ENCODE measurements at regions not wholly inside any gene's neighbourhood (a gene's known extent, or its start where the extent isn't known, plus 50 kb on each side); places are given as distances from the start of the nearest gene placed in this dataset.

GRCh38 chr1:81044708-81045107 is 756.0 kb upstream of the ADGRL2 start:
- TF ChIP-seq ZNF274 (IDR thresholded peaks at IDR 0.05; ENCODE audit: low read depth, low read length) (no peak), YY1 (IDR thresholded peaks at IDR 0.05; ENCODE audit: insufficient read depth, insufficient read length) (no peak), SUZ12 (IDR thresholded peaks at IDR 0.05; ENCODE audit: extremely low read depth, insufficient read depth, insufficient read length) (no peak)
- no peak for DNase-seq (ENCODE audit: low read depth, low spot score)
- no peak overlapping the region for H3K4me3 ChIP-seq (ENCODE audit: insufficient read length, low read depth)

GRCh38 chr1:81042225-81042624 is 758.5 kb upstream of the ADGRL2 start:
- DNase-seq (ENCODE audit: low read depth, low spot score), result no peak
- Histone ChIP-seq H3K4me1 (ENCODE audit: insufficient read depth, insufficient read length) (no peaks in the 10 kb centered on the region), H3K27me3 (ENCODE audit: insufficient read depth, insufficient read length) (no peaks in the 10 kb centered on the region), H3K36me3 (ENCODE audit: insufficient read depth, insufficient read length, low read length) (no peaks in the 10 kb centered on the region), H3K4me3 (ENCODE audit: insufficient read length, low read depth) (no peak overlapping the region), H3K9me3 (ENCODE audit: insufficient read depth, low read length) (no peaks in the 10 kb centered on the region), H3K9ac (ENCODE audit: insufficient read length, low read depth) (no peak overlapping the region)
- no peak for TF ChIP-seq SUZ12 (IDR thresholded peaks at IDR 0.05; ENCODE audit: extremely low read depth, insufficient read depth, insufficient read length)
- TF ChIP-seq ZNF274 (IDR thresholded peaks at IDR 0.05; ENCODE audit: low read depth, low read length), result no peak
- no peak for TF ChIP-seq YY1 (IDR thresholded peaks at IDR 0.05; ENCODE audit: insufficient read depth, insufficient read length)

More at GRCh38 chr1:81044708-81045107, 756.0 kb upstream of the ADGRL2 start:
- Histone ChIP-seq H3K4me1 (ENCODE audit: insufficient read depth, insufficient read length) (no peaks in the 10 kb centered on the region), H3K9me3 (ENCODE audit: insufficient read depth, low read length) (no peaks in the 10 kb centered on the region), H3K36me3 (ENCODE audit: insufficient read depth, insufficient read length, low read length) (no peaks in the 10 kb centered on the region), H3K9ac (ENCODE audit: insufficient read length, low read depth) (no peak overlapping the region), H3K27me3 (ENCODE audit: insufficient read depth, insufficient read length) (no peaks in the 10 kb centered on the region)

GRCh38 chr1:81034291-81034690 is 766.4 kb upstream of the ADGRL2 start:
- H3K27me3 ChIP-seq (ENCODE audit: insufficient read depth, insufficient read length), result no peaks in the 10 kb centered on the region
- no peaks in the 10 kb centered on the region for H3K36me3 ChIP-seq (ENCODE audit: insufficient read depth, insufficient read length, low read length)
- H3K4me1 ChIP-seq (ENCODE audit: insufficient read depth, insufficient read length), result no peaks in the 10 kb centered on the region
- TF ChIP-seq ZNF274 (IDR thresholded peaks at IDR 0.05; ENCODE audit: low read depth, low read length), result no peak
- no peak for TF ChIP-seq SUZ12 (IDR thresholded peaks at IDR 0.05; ENCODE audit: extremely low read depth, insufficient read depth, insufficient read length)
- TF ChIP-seq YY1 (IDR thresholded peaks at IDR 0.05; ENCODE audit: insufficient read depth, insufficient read length), result no peak
- no peaks in the 10 kb centered on the region; the same call in 1 of the 2 replicates for H3K9me3 ChIP-seq (ENCODE audit: insufficient read depth, low read length)
- H3K9ac ChIP-seq (ENCODE audit: insufficient read length, low read depth), result no peak overlapping the region
- H3K4me3 ChIP-seq (ENCODE audit: insufficient read length, low read depth), result no peak overlapping the region
- no peak for DNase-seq (ENCODE audit: low read depth, low spot score)

GRCh38 chr1:81032973-81033425 is 767.7 kb upstream of the ADGRL2 start:
- Histone ChIP-seq H3K27me3 (ENCODE audit: insufficient read depth, insufficient read length) (no peaks in the 10 kb centered on the region), H3K9ac (ENCODE audit: insufficient read length, low read depth) (no peak overlapping the region), H3K36me3 (ENCODE audit: insufficient read depth, insufficient read length, low read length) (no peaks in the 10 kb centered on the region), H3K9me3 (ENCODE audit: insufficient read depth, low read length) (no peaks in the 10 kb centered on the region; the same call in 1 of the 2 replicates), H3K4me1 (ENCODE audit: insufficient read depth, insufficient read length) (no peaks in the 10 kb centered on the region), H3K4me3 (ENCODE audit: insufficient read length, low read depth) (no peak overlapping the region)
- DNase-seq (ENCODE audit: low read depth, low spot score), result no peak
- TF ChIP-seq SUZ12 (IDR thresholded peaks at IDR 0.05; ENCODE audit: extremely low read depth, insufficient read depth, insufficient read length) (no peak), ZNF274 (IDR thresholded peaks at IDR 0.05; ENCODE audit: low read depth, low read length) (no peak), YY1 (IDR thresholded peaks at IDR 0.05; ENCODE audit: insufficient read depth, insufficient read length) (no peak)

GRCh38 chr1:81032374-81032773 is 768.4 kb upstream of the ADGRL2 start:
- H3K9me3 ChIP-seq (ENCODE audit: insufficient read depth, low read length), result no peaks in the 10 kb centered on the region; the same call in 1 of the 2 replicates
- H3K36me3 ChIP-seq (ENCODE audit: insufficient read depth, insufficient read length, low read length), result no peaks in the 10 kb centered on the region
- no peaks in the 10 kb centered on the region for H3K4me1 ChIP-seq (ENCODE audit: insufficient read depth, insufficient read length)
- no peak overlapping the region for H3K4me3 ChIP-seq (ENCODE audit: insufficient read length, low read depth)
- DNase-seq (ENCODE audit: low read depth, low spot score), result no peak
- H3K9ac ChIP-seq (ENCODE audit: insufficient read length, low read depth), result no peak overlapping the region
- no peak for TF ChIP-seq SUZ12 (IDR thresholded peaks at IDR 0.05; ENCODE audit: extremely low read depth, insufficient read depth, insufficient read length)
- no peak for TF ChIP-seq ZNF274 (IDR thresholded peaks at IDR 0.05; ENCODE audit: low read depth, low read length)
- no peak for TF ChIP-seq YY1 (IDR thresholded peaks at IDR 0.05; ENCODE audit: insufficient read depth, insufficient read length)
- H3K27me3 ChIP-seq (ENCODE audit: insufficient read depth, insufficient read length), result no peaks in the 10 kb centered on the region

GRCh38 chr1:81030441-81030840 is 770.3 kb upstream of the ADGRL2 start:
- no peaks in the 10 kb centered on the region for H3K36me3 ChIP-seq (ENCODE audit: insufficient read depth, insufficient read length, low read length)
- no peak overlapping the region for H3K9ac ChIP-seq (ENCODE audit: insufficient read length, low read depth)
- H3K27me3 ChIP-seq (ENCODE audit: insufficient read depth, insufficient read length), result no peaks in the 10 kb centered on the region
- H3K4me1 ChIP-seq (ENCODE audit: insufficient read depth, insufficient read length), result no peaks in the 10 kb centered on the region
- no peak for TF ChIP-seq YY1 (IDR thresholded peaks at IDR 0.05; ENCODE audit: insufficient read depth, insufficient read length)
- TF ChIP-seq SUZ12 (IDR thresholded peaks at IDR 0.05; ENCODE audit: extremely low read depth, insufficient read depth, insufficient read length), result no peak
- TF ChIP-seq ZNF274 (IDR thresholded peaks at IDR 0.05; ENCODE audit: low read depth, low read length), result no peak
- H3K4me3 ChIP-seq (ENCODE audit: insufficient read length, low read depth), result no peak overlapping the region
- DNase-seq (ENCODE audit: low read depth, low spot score), result no peak
- no peaks in the 10 kb centered on the region; the same call in 1 of the 2 replicates for H3K9me3 ChIP-seq (ENCODE audit: insufficient read depth, low read length)

- H3K27me3 ChIP-seq (ENCODE audit: insufficient read depth, insufficient read length), result no peaks in the 10 kb centered on the region
- TF ChIP-seq YY1 (IDR thresholded peaks at IDR 0.05; ENCODE audit: insufficient read depth, insufficient read length), result no peak
- TF ChIP-seq ZNF274 (IDR thresholded peaks at IDR 0.05; ENCODE audit: low read depth, low read length), result no peak
- TF ChIP-seq SUZ12 (IDR thresholded peaks at IDR 0.05; ENCODE audit: extremely low read depth, insufficient read depth, insufficient read length), result no peak
- no peak for DNase-seq (ENCODE audit: low read depth, low spot score)
Observed at GRCh38 chr1:81029266-81029665, 771.5 kb upstream of the ADGRL2 start.

More at GRCh38 chr1:81029266-81029665, 771.5 kb upstream of the ADGRL2 start:
- Histone ChIP-seq H3K4me1 (ENCODE audit: insufficient read depth, insufficient read length) (no peaks in the 10 kb centered on the region), H3K9me3 (ENCODE audit: insufficient read depth, low read length) (no peaks in the 10 kb centered on the region; the same call in 1 of the 2 replicates), H3K4me3 (ENCODE audit: insufficient read length, low read depth) (no peak overlapping the region), H3K9ac (ENCODE audit: insufficient read length, low read depth) (no peak overlapping the region), H3K36me3 (ENCODE audit: insufficient read depth, insufficient read length, low read length) (no peaks in the 10 kb centered on the region)
